ENCODE measurements at regions not wholly inside any gene's neighbourhood (a gene's known extent, or its start where the extent isn't known, plus 50 kb on each side); places are given as distances from the start of the nearest gene placed in this dataset.

GRCh38 chr4:141410839-141411238, 190.1 kb downstream of the ZNF330 start:
- intact Hi-C loops (cut with DNase I; ENCODE audit: low total_unique reads): no loop called here
- no peak overlapping the region for H3K4me3 ChIP-seq (ENCODE audit: low read depth, poor library complexity, severe bottlenecking)
- TF ChIP-seq POLR2A (IDR thresholded peaks at IDR 0.05) (no peak), CTCF (IDR thresholded peaks at IDR 0.05) (no peak)
- WGBS, 2 donors: 64 to 74% methylated on average over 4 of the region's 4 CpGs
- no peak for DNase-seq (ENCODE audit: low spot score in 2 of 2)

GRCh38 chr4:141411936-141412335, 191.2 kb downstream of the ZNF330 start:
- H3K4me3 ChIP-seq (ENCODE audit: low read depth, poor library complexity, severe bottlenecking): no peak overlapping the region
- intact Hi-C loops (cut with DNase I; ENCODE audit: low total_unique reads): no loop called here
- no peak for DNase-seq (ENCODE audit: low spot score in 2 of 2)
- 56 to 61% methylated on average over 1 of the region's 1 CpG for WGBS, 2 donors
- TF ChIP-seq POLR2A (IDR thresholded peaks at IDR 0.05): no peak
- TF ChIP-seq CTCF (IDR thresholded peaks at IDR 0.05): no peak

- DNase-seq (ENCODE audit: low spot score in 2 of 2): no peak
- TF ChIP-seq CTCF (IDR thresholded peaks at IDR 0.05) (no peak), POLR2A (IDR thresholded peaks at IDR 0.05) (no peak)
- 50 to 56% methylated on average over 2 of the region's 2 CpGs for WGBS, 2 donors
- intact Hi-C loops (cut with DNase I; ENCODE audit: low total_unique reads): no loop called here
- no peak overlapping the region for H3K4me3 ChIP-seq (ENCODE audit: low read depth, poor library complexity, severe bottlenecking)
These were observed 192.7 kb downstream of the ZNF330 start for GRCh38 chr4:141413366-141413765.

- no peak for TF ChIP-seq CTCF (IDR thresholded peaks at IDR 0.05)
- TF ChIP-seq POLR2A (IDR thresholded peaks at IDR 0.05): no peak
- DNase-seq (ENCODE audit: low spot score in 2 of 2): no peak
- intact Hi-C loops (cut with DNase I; ENCODE audit: low total_unique reads): no loop called here
- 86 to 95% methylated on average over 2 of the region's 2 CpGs for WGBS, 2 donors
- no peak overlapping the region for H3K4me3 ChIP-seq (ENCODE audit: low read depth, poor library complexity, severe bottlenecking)
These were observed 195.0 kb downstream of the ZNF330 start for GRCh38 chr4:141415651-141416050.

- H3K4me3 ChIP-seq (ENCODE audit: low read depth, poor library complexity, severe bottlenecking): no peak overlapping the region
- intact Hi-C loops (cut with DNase I; ENCODE audit: low total_unique reads): no loop called here
- 26 to 39% methylated on average over 2 of the region's 2 CpGs for WGBS, 2 donors
- TF ChIP-seq CTCF (IDR thresholded peaks at IDR 0.05) (no peak), POLR2A (IDR thresholded peaks at IDR 0.05) (no peak)
- no peak for DNase-seq (ENCODE audit: low spot score in 2 of 2)
These were observed 195.5 kb downstream of the ZNF330 start for GRCh38 chr4:141416219-141416618.

- intact Hi-C loops (cut with DNase I; ENCODE audit: low total_unique reads): no loop called here
- TF ChIP-seq POLR2A (IDR thresholded peaks at IDR 0.05) (no peak), CTCF (IDR thresholded peaks at IDR 0.05) (no peak)
- DNase-seq (ENCODE audit: low spot score in 2 of 2): no peak
- H3K4me3 ChIP-seq (ENCODE audit: low read depth, poor library complexity, severe bottlenecking): no peak overlapping the region
- WGBS, 2 donors: 64 to 73% methylated on average over 4 of the region's 4 CpGs
These were observed 196.1 kb downstream of the ZNF330 start for GRCh38 chr4:141416677-141417363.
